ENCODE measurements at regions not wholly inside any gene's neighbourhood (a gene's known extent, or its start where the extent isn't known, plus 50 kb on each side); places are given as distances from the start of the nearest gene placed in this dataset.
"Not testable (repeated sequence)": the region's sequence is repeated elsewhere in the genome, so short reads cannot be mapped to it uniquely, and the experiment has no call there.

DNA sequence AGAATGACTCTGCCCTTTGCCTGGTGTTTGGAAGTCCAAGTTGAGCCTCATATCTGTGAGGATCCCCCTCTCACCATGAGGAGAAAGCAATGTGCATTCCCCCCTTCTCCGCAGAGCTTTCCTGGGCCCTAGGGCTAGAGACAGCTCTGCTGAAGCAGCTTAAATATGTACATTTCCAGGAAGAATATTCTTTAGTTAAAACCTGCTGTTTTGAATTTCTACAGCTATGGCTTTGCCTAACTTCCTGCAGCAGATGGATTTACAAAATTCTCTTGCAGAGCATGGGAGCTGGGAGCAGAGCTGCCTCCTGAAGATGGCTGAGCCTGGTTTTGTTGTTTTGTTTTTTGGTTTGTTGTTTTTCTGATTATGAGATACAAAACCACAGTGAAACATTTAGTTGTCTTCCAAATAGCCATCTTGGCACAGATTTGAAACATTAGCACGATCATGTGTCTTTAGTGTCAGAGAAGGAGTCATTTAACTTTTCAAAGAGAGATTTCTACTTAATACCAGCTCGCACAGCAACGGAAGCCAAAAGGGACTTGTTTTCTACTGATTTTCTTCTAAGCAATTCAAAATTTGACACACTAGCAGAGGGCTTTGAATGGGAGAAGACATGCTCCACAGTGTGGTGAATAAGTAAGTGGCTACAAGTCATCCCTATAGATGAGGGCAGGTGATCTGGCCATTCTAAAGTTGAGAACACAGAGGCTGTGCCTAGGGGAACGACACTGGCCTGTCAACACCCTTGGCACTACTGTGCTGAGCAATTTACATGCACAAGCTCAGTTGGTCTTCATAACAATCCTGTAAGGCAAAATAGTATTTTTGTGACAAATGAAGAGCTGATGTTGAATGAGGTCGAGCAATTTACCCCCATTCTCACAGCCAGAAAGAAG is 222.6 kb downstream of the MREG start:
- Histone ChIP-seq H3K9me3 (ENCODE audit: control insufficient read depth, insufficient read depth, low read length) (no peaks in the 10 kb centered on the region), H3K9ac (ENCODE audit: low read depth, low read length) (no peak overlapping the region), H3K36me3 (ENCODE audit: insufficient read depth, low read length) (no peaks in the 10 kb centered on the region), H3K4me1 (ENCODE audit: insufficient read depth, low read length) (peaks cover 24% of the 10 kb centered on the region)

DNA sequence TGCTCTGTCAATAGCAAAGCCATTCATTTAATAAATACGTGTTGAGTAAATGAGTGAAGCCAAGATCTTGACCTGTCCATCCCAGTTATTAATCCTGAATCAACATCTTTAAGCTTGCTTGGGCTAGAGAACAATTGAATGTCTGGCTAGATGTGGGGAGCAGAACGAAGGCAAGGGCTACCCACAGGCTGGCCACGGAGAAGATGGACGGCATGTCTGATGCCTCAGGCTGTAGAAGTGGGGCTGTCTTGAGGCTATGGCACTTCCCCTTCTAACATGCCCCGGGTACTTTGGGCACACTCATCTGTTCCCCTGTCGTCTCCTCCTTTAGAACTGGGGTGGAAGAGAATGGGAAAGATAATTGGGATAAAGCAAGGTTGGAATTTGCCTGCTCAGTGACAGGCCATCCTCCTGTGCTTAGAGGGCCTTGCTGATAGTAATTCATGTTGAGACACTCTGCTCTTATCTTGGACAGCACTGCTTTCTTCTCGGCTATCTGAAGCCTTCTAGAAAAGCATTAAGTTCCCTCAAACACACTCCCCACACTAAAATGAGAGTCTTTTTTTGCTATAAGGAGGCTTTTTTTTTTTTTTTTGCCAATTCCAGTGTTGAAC is 225.7 kb downstream of the MREG start:
- H3K9ac ChIP-seq (ENCODE audit: low read depth, low read length) = no peak overlapping the region
- H3K4me1 ChIP-seq (ENCODE audit: insufficient read depth, low read length) = peaks cover 15% of the 10 kb centered on the region
- H3K36me3 ChIP-seq (ENCODE audit: insufficient read depth, low read length) = no peaks in the 10 kb centered on the region
- H3K9me3 ChIP-seq (ENCODE audit: control insufficient read depth, insufficient read depth, low read length) = no peaks in the 10 kb centered on the region

DNA sequence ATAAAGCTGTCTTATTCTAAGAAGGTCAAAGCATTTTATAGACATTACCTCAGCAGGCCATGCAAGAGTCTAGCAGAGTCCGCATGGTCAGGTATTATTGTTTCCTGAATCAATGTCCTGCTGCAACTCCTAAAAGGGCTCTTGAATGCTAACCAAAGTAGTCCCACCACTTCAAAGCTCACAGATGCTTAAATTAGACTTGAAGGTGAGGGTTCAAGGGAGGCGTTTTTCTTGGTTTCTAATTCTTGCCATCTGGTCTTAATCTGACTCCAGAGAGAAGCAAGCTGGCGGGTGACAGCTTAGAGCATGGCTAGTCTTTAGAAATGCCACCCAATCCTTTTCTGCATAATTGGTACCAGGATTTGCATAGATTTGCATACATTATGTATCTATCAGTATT is 226.3 kb downstream of the MREG start:
- Histone ChIP-seq H3K9me3 (ENCODE audit: control insufficient read depth, insufficient read depth, low read length) (no peaks in the 10 kb centered on the region), H3K9ac (ENCODE audit: low read depth, low read length) (no peak overlapping the region), H3K4me1 (ENCODE audit: insufficient read depth, low read length) (peaks cover 15% of the 10 kb centered on the region), H3K36me3 (ENCODE audit: insufficient read depth, low read length) (no peaks in the 10 kb centered on the region)

DNA sequence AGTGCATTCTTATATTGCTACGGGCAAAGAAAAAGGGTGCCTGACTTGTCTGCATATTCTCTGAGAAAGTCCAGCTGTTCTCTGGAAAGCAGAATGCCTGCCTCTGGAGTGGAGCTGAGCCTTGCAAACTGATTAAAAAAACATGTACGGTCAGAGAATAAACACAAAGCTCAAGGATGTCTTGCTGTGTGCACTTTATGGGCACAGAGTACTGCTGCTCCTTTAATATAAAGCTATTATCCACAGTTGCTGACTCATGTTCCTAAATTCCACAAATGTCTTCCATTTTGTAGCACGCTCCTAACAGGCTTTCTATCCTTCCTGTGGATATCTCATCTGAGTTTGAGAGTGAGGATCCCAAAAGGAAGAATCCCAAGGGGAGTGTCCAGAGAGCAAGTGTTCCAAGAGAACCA is 229.0 kb downstream of the MREG start:
- H3K4me1 ChIP-seq (ENCODE audit: insufficient read depth, low read length) = no peaks in the 10 kb centered on the region
- H3K9ac ChIP-seq (ENCODE audit: low read depth, low read length) = no peak overlapping the region
- H3K9me3 ChIP-seq (ENCODE audit: control insufficient read depth, insufficient read depth, low read length) = no peaks in the 10 kb centered on the region
- H3K36me3 ChIP-seq (ENCODE audit: insufficient read depth, low read length) = no peaks in the 10 kb centered on the region

DNA sequence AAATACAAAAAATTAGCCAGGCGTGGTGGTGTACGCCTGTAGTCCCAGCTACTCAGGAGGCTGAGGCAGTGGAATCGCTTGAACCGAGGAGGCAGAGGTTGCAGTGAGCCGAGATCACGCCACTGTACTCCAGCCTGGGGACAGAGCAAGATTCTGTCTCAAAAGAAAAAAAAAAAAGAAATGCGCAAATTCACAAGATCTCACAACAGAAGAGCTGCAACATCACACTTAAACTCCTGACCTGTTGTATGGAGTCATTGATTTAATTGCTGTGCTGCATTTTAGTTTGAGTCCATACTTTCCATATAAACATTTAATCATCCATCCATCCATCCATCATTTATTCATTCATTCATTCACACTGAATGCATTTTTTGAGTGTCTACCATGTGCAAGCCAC is 229.7 kb downstream of the MREG start:
- not testable (repeated sequence) for H3K9ac ChIP-seq (ENCODE audit: low read depth, low read length); H3K4me1 ChIP-seq (ENCODE audit: insufficient read depth, low read length); H3K9me3 ChIP-seq (ENCODE audit: control insufficient read depth, insufficient read depth, low read length); H3K36me3 ChIP-seq (ENCODE audit: insufficient read depth, low read length)

DNA sequence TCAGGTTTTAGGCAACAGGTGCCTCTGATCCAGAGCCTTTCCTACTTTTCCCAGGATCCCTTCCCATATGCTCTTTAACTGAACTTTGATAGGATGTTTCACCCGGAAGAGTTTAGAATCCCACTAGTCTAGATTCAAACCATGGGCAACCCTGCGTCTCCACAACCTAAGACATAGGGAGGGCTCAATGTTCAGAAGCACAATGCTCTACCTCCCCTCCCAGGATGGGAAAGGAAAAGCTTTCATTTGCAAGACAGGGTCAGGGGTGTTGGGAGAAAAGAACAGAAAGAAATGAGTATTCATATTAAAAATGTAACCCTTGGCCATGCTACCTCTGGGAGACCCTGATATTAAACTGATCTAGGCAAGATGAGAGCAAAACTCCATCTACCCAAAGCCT is 230.4 kb downstream of the MREG start:
- H3K36me3 ChIP-seq (ENCODE audit: insufficient read depth, low read length) = no peaks in the 10 kb centered on the region
- H3K4me1 ChIP-seq (ENCODE audit: insufficient read depth, low read length) = no peaks in the 10 kb centered on the region
- no peaks in the 10 kb centered on the region for H3K9me3 ChIP-seq (ENCODE audit: control insufficient read depth, insufficient read depth, low read length)
- no peak overlapping the region for H3K9ac ChIP-seq (ENCODE audit: low read depth, low read length)

DNA sequence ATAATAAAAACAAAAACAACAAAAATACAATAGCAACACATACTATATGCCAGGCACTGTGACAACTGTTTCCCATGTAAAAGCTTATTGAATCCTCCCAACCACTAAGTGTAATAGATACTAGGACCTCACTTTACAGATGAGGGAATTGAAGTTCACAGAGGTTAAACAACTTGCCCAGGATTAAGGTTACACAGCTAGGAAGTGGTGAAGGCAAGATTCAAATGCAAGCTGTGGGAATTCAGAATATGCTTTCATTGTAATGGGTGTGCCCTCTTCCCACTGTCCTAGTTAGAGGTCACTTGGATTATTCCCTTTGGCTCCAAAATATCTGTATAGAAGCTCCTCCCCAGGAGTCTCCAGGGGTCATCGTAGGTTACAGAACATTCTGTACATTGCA is 231.1 kb downstream of the MREG start:
- Histone ChIP-seq H3K9me3 (ENCODE audit: control insufficient read depth, insufficient read depth, low read length) (no peaks in the 10 kb centered on the region), H3K36me3 (ENCODE audit: insufficient read depth, low read length) (no peaks in the 10 kb centered on the region), H3K9ac (ENCODE audit: low read depth, low read length) (no peak overlapping the region), H3K4me1 (ENCODE audit: insufficient read depth, low read length) (no peaks in the 10 kb centered on the region)

DNA sequence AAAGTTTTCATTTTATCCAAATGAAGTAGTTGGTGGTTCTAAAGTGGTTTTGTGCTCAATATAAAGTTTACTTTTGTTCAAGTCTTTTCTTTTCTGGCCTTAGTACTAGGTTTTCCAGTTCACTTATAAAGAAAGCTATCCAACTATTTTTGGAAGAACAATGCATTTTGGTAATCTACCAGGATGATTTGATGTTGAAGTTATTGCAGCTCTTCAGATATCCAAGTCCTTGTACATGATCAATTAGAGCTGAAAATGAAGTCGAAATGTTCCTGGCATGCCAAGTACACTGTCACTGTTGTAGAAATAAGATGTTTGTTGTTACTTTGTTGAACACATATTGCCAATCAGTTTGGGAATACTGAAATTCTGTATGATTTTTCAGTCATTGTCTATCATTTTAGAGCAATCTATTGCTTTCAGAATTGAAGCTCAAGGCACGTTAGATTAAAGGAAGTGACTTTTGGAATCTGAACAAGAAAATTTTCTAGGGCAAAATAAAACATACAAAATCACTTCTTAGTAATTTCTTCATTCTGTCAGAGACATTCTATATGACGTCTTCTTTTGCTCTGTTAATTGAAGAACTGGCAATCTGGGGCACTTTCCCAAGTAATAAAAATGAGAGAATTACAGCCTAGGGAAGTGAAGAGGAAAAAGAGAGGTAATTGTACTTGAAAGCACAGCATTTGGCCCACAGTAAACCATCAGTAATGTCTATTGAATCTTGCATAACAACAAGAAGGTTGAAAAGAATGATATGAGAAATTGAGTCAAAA is 232.3 kb downstream of the MREG start:
- H3K9me3 ChIP-seq (ENCODE audit: control insufficient read depth, insufficient read depth, low read length) = no peaks in the 10 kb centered on the region
- no peaks in the 10 kb centered on the region for H3K36me3 ChIP-seq (ENCODE audit: insufficient read depth, low read length)
- H3K9ac ChIP-seq (ENCODE audit: low read depth, low read length) = no peak overlapping the region
- H3K4me1 ChIP-seq (ENCODE audit: insufficient read depth, low read length) = no peaks in the 10 kb centered on the region

DNA sequence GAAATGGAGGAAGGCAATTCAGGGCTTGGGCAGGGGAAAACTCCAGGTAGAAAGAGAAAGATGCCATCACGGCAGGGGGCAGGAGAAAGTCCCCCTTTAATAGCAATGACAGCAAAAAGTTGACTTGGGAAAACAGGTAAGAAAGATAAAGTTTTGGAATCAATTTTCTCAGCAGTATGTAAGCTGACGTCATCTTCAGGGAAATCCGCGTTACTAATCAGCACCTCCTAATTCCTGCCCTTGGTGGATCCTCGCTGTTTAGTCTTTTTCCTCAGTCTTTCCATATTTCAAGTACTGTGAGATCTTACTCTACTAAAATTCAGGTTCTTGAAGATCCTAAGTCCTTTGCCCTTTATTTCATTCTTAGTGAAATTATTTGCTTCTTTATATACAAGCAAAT is 233.0 kb downstream of the MREG start:
- H3K9me3 ChIP-seq (ENCODE audit: control insufficient read depth, insufficient read depth, low read length) = no peaks in the 10 kb centered on the region
- no peaks in the 10 kb centered on the region for H3K4me1 ChIP-seq (ENCODE audit: insufficient read depth, low read length)
- H3K9ac ChIP-seq (ENCODE audit: low read depth, low read length) = no peak overlapping the region
- H3K36me3 ChIP-seq (ENCODE audit: insufficient read depth, low read length) = no peaks in the 10 kb centered on the region

DNA sequence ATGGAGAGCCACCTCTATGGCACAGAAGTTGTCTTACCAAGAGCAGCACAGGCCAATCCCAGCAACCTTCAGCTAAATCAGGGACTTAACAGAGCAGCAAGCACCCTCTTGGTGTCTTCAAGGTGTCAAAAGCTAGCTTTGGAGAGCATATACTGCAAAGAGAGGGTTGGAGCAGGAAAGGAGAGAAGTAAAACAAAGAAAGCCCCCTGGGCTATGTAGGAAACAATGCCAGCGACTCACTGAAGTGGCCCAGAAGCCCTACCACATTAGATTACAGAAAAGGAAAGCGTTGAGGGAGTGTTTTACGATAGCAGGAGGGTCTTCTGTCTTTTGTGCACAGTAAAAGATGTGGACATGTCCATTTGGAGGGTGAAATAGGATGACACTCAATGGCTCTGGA is 233.4 kb downstream of the MREG start:
- H3K9me3 ChIP-seq (ENCODE audit: control insufficient read depth, insufficient read depth, low read length) = no peaks in the 10 kb centered on the region
- no peaks in the 10 kb centered on the region for H3K4me1 ChIP-seq (ENCODE audit: insufficient read depth, low read length)
- no peaks in the 10 kb centered on the region for H3K36me3 ChIP-seq (ENCODE audit: insufficient read depth, low read length)
- H3K9ac ChIP-seq (ENCODE audit: low read depth, low read length) = no peak overlapping the region

DNA sequence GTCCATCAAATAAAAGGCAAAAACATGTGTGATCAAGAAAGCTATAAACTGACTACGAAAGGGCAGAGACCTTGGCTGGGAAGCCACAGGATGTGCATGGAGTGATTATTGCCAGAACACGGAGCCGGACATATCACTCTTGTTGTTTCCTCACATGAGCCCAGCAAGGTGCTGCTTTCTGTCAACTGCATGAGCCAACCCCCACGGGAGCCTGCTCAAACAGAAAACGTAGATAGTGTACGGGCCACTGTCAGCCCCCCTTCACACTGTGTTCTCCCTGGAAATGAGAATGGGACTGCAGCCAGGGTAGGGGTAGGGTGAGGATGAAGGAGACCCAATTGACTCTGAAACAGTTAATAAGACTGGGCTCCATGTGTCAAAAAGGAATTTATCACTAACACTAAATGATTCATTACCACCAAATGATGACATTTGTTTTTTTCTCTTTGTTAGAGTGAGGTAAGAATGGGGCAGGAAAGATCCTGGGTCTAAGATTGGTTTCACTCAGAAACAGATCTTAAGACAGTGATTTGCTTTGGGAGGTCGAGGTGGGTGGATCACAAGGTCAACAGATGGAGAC is 235.8 kb downstream of the MREG start:
- Histone ChIP-seq H3K9me3 (ENCODE audit: control insufficient read depth, insufficient read depth, low read length) (no peaks in the 10 kb centered on the region), H3K36me3 (ENCODE audit: insufficient read depth, low read length) (no peaks in the 10 kb centered on the region), H3K9ac (ENCODE audit: low read depth, low read length) (no peak overlapping the region), H3K4me1 (ENCODE audit: insufficient read depth, low read length) (no peaks in the 10 kb centered on the region)

DNA sequence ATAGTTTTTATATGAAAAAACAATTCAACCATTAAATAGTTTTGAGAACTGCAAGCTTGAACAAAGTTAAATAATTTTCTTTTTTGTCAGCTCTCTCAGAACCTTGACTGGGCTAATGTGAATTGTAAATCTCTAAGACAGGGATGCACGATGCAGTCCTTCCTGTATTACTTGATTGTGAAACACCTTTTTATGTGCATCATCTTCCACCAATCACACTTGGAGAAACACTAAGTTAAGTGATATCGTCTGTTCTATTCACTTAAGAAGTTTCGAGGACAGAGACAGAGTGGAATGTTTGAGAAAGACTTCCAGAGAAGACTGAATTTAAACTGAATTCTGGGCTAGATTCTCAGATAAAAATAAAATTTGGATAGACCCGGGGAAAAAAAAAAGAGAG is 238.2 kb downstream of the MREG start:
- peaks cover 10% of the 10 kb centered on the region; the same call in 1 of the 2 replicates for H3K4me1 ChIP-seq (ENCODE audit: insufficient read depth, low read length)
- no peak overlapping the region for H3K9ac ChIP-seq (ENCODE audit: low read depth, low read length)
- H3K36me3 ChIP-seq (ENCODE audit: insufficient read depth, low read length) = no peaks in the 10 kb centered on the region
- no peaks in the 10 kb centered on the region for H3K9me3 ChIP-seq (ENCODE audit: control insufficient read depth, insufficient read depth, low read length)

DNA sequence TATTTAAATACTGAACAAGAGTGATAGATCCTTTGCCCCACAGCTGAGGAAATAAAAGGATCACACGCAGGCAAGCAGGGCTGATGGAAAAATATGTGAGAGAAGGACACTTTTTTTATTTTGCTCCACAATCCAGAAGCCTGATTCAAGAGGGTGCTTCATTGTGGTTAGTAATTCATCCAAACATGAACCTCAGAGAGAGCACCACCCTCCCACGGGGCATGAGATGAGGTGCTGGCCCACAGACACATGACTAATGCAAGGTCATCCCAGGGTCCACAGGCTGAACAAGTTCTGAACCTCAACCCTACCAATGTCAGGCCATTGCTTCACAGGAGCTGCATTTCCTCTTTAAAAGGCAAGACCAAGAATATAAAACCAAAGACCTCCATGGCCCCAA is 239.6 kb downstream of the MREG start:
- no peaks in the 10 kb centered on the region for H3K36me3 ChIP-seq (ENCODE audit: insufficient read depth, low read length)
- H3K4me1 ChIP-seq (ENCODE audit: insufficient read depth, low read length) = peaks cover 10% of the 10 kb centered on the region; the same call in 1 of the 2 replicates
- H3K9me3 ChIP-seq (ENCODE audit: control insufficient read depth, insufficient read depth, low read length) = no peaks in the 10 kb centered on the region
- no peak overlapping the region for H3K9ac ChIP-seq (ENCODE audit: low read depth, low read length)

Measured in ES-I3 (cell line).